Peyer's patch (tissue), 4 donors: ENCODE measurements at regions not wholly inside any gene's neighbourhood (a gene's known extent, or its start where the extent isn't known, plus 50 kb on each side); places are given as distances from the start of the nearest gene placed in this dataset.

Experiments used
- DNase-seq, 3 donors: peaks; one replicate each; pipeline ENCODE4 v3.0.0-alpha.2; 2017 to 2019
- H3K27ac ChIP-seq, 4 donors: fragments of 200-600 bp; sonication (generic); one replicate each; pipeline ENCODE4 v1.5.1; 2016 to 2019
- H3K27me3 ChIP-seq, 2 donors: fragments of 200-600 bp; sonication (generic); one replicate each; pipeline ENCODE4 v1.5.1; 2019
- H3K36me3 ChIP-seq, 3 donors: fragments of 200-600 bp; sonication (generic); one replicate each; pipeline ENCODE4 v1.5.1; 2016 to 2019
- H3K4me1 ChIP-seq, 4 donors: fragments of 200-600 bp; sonication (generic); one replicate each; pipeline ENCODE4 v1.5.1; 2016 to 2019
- H3K4me3 ChIP-seq, 4 donors: fragments of 200-600 bp; sonication (generic); 1 replicate in 3 of 4; 2 replicates in 1 of 4; pipeline ENCODE4 v1.5.1; 2016 to 2019; ENCODE audit warnings: mild to moderate bottlenecking in 1 of 4
- H3K9me3 ChIP-seq, 4 donors: fragments of 200-600 bp; sonication (generic); one replicate each; pipeline ENCODE4 v1.5.1; 2016 to 2019; ENCODE audit warnings: mild to moderate bottlenecking in 1 of 4
- CTCF ChIP-seq, 6 experiments: fragments of 450-650 bp in 4 of 6; fragments of 200-600 bp in 2 of 6; sonication (generic) in 1 of 6; IDR thresholded peaks; one replicate each; pipeline ENCODE4 v1.5.1; 2017 to 2019; ENCODE audit warnings: antibody characterized with exemption in 6 of 6, mild to moderate bottlenecking in 3 of 6, moderate library complexity in 1 of 6
- POLR2A ChIP-seq, 2 donors: fragments of 450-650 bp; IDR thresholded peaks; one replicate each; pipeline ENCODE4 v1.5.1; 2017; ENCODE audit warnings: antibody characterized with exemption in 2 of 2, mild to moderate bottlenecking in 2 of 2, moderate library complexity in 2 of 2
- small RNA-seq, 2 donors: library from RNA; depleted of rRNA; stranded (forward); fragments of <200 nt; gene quantifications; one replicate each; pipeline ENCODE3, GENCODE V24; 2016

DNA sequence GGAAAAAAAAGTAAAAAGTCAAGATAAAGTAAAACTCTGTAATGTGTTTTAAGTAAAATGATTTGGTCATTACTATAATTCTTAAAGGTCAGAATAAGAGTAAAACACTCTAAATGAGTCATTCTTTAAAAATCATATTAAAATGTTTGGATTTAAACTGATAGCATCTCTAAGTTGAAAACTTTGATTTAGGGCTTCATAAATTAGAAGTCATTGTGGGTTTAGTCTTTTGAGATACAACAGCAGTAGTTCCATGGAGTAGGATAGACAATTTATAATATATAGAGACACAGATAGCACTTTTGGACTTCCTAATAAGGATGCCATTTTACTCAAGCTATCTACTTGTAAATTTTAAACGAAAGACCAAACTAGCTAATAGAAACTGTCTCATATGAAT, 77.1 kb upstream of the PABPC4L start:
- DNase-seq = no peak
- Histone ChIP-seq H3K27ac (no peak overlapping the region), H3K9me3 (no peaks in the 10 kb centered on the region), H3K4me3 (no peak overlapping the region), H3K36me3 (no peaks in the 10 kb centered on the region), H3K27me3 (no peaks in the 10 kb centered on the region), H3K4me1 (no peaks in the 10 kb centered on the region)
- no peak for TF ChIP-seq POLR2A (IDR thresholded peaks at IDR 0.05)
- TF ChIP-seq CTCF (IDR thresholded peaks at IDR 0.05) = no peak

DNA sequence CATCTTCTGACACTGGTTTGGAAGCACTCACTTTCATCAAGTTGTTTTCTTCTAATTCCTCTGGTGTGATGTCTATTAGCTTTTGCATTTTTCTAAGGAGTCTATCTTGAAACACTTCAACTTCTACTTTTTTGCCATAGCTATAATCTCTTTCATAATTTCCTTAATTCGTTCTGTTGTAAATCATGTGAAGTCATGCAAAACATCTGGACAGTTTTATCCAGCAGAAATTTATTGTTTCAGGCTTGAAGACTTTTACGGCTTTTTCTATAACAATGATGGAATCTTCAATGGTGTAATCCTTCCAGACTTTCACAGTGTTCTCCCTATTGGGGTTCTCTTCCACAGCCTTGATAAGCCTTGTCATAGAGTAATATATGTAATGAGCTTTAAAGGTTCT, 74.9 kb upstream of the PABPC4L start:
- no peaks in the 10 kb centered on the region for H3K27me3 ChIP-seq
- H3K27ac ChIP-seq = no peak overlapping the region
- no peaks in the 10 kb centered on the region for H3K36me3 ChIP-seq
- H3K9me3 ChIP-seq = no peaks in the 10 kb centered on the region
- H3K4me1 ChIP-seq = no peaks in the 10 kb centered on the region
- DNase-seq = no peak
- no peak for TF ChIP-seq CTCF (IDR thresholded peaks at IDR 0.05)
- no peak for TF ChIP-seq POLR2A (IDR thresholded peaks at IDR 0.05)
- H3K4me3 ChIP-seq = no peak overlapping the region

DNA sequence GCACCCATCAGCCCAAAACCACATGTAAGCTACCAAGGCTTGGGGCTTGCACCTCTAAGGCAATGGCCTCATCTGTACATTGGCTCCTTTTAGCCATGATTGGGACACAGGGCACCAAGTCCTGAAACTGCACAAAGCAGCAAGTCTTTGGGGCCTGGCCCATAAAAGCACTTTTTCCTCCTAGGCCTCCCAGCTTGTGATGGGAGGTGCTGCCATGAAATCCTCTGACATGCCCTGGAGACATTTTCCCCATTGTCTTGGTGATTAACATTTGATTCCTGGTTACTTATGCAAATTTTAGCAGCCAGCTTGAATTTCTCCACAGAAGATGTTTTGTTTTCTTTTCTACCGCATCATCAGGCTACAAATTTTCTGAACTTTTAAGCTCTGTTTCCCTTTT, 58.5 kb upstream of the PABPC4L start:
- TF ChIP-seq POLR2A (IDR thresholded peaks at IDR 0.05) (no peak), CTCF (IDR thresholded peaks at IDR 0.05) (no peak)
- no peak for DNase-seq
- H3K4me1 ChIP-seq = no peaks in the 10 kb centered on the region
- no peak overlapping the region for H3K27ac ChIP-seq
- no peak overlapping the region for H3K4me3 ChIP-seq
- H3K9me3 ChIP-seq = peaks cover 0 to 4% (median 0%) of the 10 kb centered on the region in 4 donors
- H3K36me3 ChIP-seq = no peaks in the 10 kb centered on the region
- H3K27me3 ChIP-seq = no peaks in the 10 kb centered on the region

Small RNA genes lying in the stretch of these regions (small RNA-seq; reads per million reads assigned to genes)
- gene AC104619.4 (0 reads per million in 2 donors), gene RF00026 (0 reads per million in 2 donors)
